ENCODE measurements at regions not wholly inside any gene's neighbourhood (a gene's known extent, or its start where the extent isn't known, plus 50 kb on each side); places are given as distances from the start of the nearest gene placed in this dataset.

- TF ChIP-seq EZH2 (IDR thresholded peaks at IDR 0.05; ENCODE audit: borderline replicate concordance, low read length) (no peak), CTCF (IDR thresholded peaks at IDR 0.05; ENCODE audit: low read length) (no peak)
- no peaks in the 10 kb centered on the region for H3F3A ChIP-seq (ENCODE audit: insufficient read depth, low read length)
- no peaks in the 10 kb centered on the region for H3K36me3 ChIP-seq (ENCODE audit: insufficient read depth, low read length)
- H3K4me1 ChIP-seq (ENCODE audit: insufficient read depth, low read length, severe bottlenecking): no peaks in the 10 kb centered on the region
- no peak overlapping the region for H2AFZ ChIP-seq (ENCODE audit: low read length)
- H3K9ac ChIP-seq (ENCODE audit: low read length): no peak overlapping the region
- no peaks in the 10 kb centered on the region for H3K9me2 ChIP-seq (ENCODE audit: low read depth, low read length)
- no peak overlapping the region for H3K4me3 ChIP-seq (ENCODE audit: low read depth, low read length, poor library complexity, severe bottlenecking)
- H3K4me2 ChIP-seq (ENCODE audit: low read length): no peak overlapping the region
- H3K27me3 ChIP-seq (ENCODE audit: insufficient read depth, low read length): no peaks in the 10 kb centered on the region
- no peak overlapping the region for H3K27ac ChIP-seq (ENCODE audit: low read depth, low read length, poor library complexity, severe bottlenecking)
- no peaks in the 10 kb centered on the region for H3K79me2 ChIP-seq (ENCODE audit: insufficient read depth, low read length)
- no peaks in the 10 kb centered on the region for H4K20me1 ChIP-seq (ENCODE audit: insufficient read depth, low read length)
- no peaks in the 10 kb centered on the region for H3K9me3 ChIP-seq (ENCODE audit: low read length)
Measured at GRCh38 chr4:24440765-24441164, 143.6 kb downstream of the DHX15 start.

DNA sequence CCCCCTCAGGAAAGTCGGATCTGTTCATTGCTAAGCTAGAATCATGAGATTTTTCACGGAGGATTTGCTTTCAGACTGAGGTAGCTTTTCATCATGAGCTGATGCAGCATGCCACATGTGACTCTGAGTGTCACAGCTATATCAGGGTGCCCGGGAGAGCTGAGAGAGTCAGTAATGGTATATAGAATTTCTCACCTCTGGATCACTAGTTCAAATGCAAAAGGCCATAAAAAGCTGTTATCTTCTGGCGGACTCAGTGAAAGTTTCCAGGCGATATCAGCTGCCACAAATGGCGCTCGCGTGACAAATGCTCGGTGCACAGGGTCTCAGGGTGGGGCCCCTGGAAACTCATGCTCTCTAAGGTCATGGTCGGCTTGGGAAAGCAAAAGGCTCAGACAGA, 150.1 kb downstream of the DHX15 start:
- H4K20me1 ChIP-seq (ENCODE audit: insufficient read depth, low read length): no peaks in the 10 kb centered on the region
- H3K79me2 ChIP-seq (ENCODE audit: insufficient read depth, low read length): no peaks in the 10 kb centered on the region
- no peaks in the 10 kb centered on the region for H3K9me2 ChIP-seq (ENCODE audit: low read depth, low read length)
- no peaks in the 10 kb centered on the region for H3K27me3 ChIP-seq (ENCODE audit: insufficient read depth, low read length)
- no peak overlapping the region for H3K9ac ChIP-seq (ENCODE audit: low read length)
- TF ChIP-seq EZH2 (IDR thresholded peaks at IDR 0.05; ENCODE audit: borderline replicate concordance, low read length): no peak
- TF ChIP-seq CTCF (IDR thresholded peaks at IDR 0.05; ENCODE audit: low read length): no peak
- no peaks in the 10 kb centered on the region for H3F3A ChIP-seq (ENCODE audit: insufficient read depth, low read length)
- no peak overlapping the region for H3K4me2 ChIP-seq (ENCODE audit: low read length)
- no peak overlapping the region for H3K27ac ChIP-seq (ENCODE audit: low read depth, low read length, poor library complexity, severe bottlenecking)
- no peaks in the 10 kb centered on the region for H3K36me3 ChIP-seq (ENCODE audit: insufficient read depth, low read length)
- H3K4me3 ChIP-seq (ENCODE audit: low read depth, low read length, poor library complexity, severe bottlenecking): no peak overlapping the region
- no peaks in the 10 kb centered on the region for H3K4me1 ChIP-seq (ENCODE audit: insufficient read depth, low read length, severe bottlenecking)
- H3K9me3 ChIP-seq (ENCODE audit: low read length): no peaks in the 10 kb centered on the region
- H2AFZ ChIP-seq (ENCODE audit: low read length): no peak overlapping the region

DNA sequence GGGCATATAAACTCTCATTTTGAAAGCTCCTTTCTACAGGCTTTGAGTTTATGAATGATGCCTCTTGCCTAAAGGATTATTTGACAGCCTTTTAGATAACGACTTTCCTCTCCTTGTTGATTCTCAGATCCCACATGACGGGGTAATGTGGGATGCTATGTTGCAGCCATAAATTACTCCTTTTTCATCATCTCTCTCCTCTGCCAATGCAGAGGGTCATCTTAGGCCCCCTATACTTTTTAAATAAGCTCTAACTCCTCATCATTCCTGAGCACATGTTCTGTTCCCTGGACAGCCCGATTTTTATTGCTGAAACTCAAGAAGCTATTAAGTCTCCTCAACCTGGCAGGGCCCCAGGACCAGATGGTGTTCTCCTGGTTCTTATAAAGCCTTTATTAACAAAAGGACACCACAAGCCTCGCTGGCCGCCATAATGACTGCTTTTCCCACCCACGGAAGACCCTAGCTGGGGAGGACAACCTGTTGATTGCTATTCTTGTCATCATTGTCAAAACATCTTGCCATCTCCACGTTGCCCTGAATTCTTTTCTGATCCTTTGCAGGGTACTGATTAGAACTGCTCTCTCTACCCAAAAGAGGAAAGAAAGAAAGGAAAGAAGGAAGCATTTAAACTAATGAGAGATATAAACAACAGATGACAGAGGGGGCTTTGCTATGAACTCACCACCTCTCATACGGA, 150.7 kb downstream of the DHX15 start:
- Histone ChIP-seq H3K36me3 (ENCODE audit: insufficient read depth, low read length) (no peaks in the 10 kb centered on the region), H3K4me1 (ENCODE audit: insufficient read depth, low read length, severe bottlenecking) (no peaks in the 10 kb centered on the region), H3K4me3 (ENCODE audit: low read depth, low read length, poor library complexity, severe bottlenecking) (no peak overlapping the region), H3K9me2 (ENCODE audit: low read depth, low read length) (no peaks in the 10 kb centered on the region), H3K79me2 (ENCODE audit: insufficient read depth, low read length) (no peaks in the 10 kb centered on the region), H3K27me3 (ENCODE audit: insufficient read depth, low read length) (no peaks in the 10 kb centered on the region), H3F3A (ENCODE audit: insufficient read depth, low read length) (no peaks in the 10 kb centered on the region), H4K20me1 (ENCODE audit: insufficient read depth, low read length) (no peaks in the 10 kb centered on the region), H3K9me3 (ENCODE audit: low read length) (no peaks in the 10 kb centered on the region), H3K4me2 (ENCODE audit: low read length) (no peak overlapping the region), H3K27ac (ENCODE audit: low read depth, low read length, poor library complexity, severe bottlenecking) (no peak overlapping the region), H2AFZ (ENCODE audit: low read length) (no peak overlapping the region), H3K9ac (ENCODE audit: low read length) (no peak overlapping the region)
- no peak for TF ChIP-seq EZH2 (IDR thresholded peaks at IDR 0.05; ENCODE audit: borderline replicate concordance, low read length)
- TF ChIP-seq CTCF (IDR thresholded peaks at IDR 0.05; ENCODE audit: low read length): no peak

All from OCI-LY1 (cell line).